CD8-positive, alpha-beta memory T cell (primary cell): ENCODE measurements at regions not wholly inside any gene's neighbourhood (a gene's known extent, or its start where the extent isn't known, plus 50 kb on each side); places are given as distances from the start of the nearest gene placed in this dataset.

Experiments
- CTCF ChIA-PET: fragments of 350-600 bp; sonication (Branson Sonifier 250); formaldehyde crosslinking; loops from one replicate; lab custom pipeline; 2021; ENCODE audit warnings: antibody characterized with exemption; lab: Charles Lee
- POLR2A ChIA-PET: fragments of 350-600 bp; sonication (Branson Sonifier 250); formaldehyde crosslinking; loops from one replicate; lab custom pipeline; 2021; ENCODE audit warnings: antibody characterized with exemption; lab: Charles Lee
- DNase-seq, 5 donors: peaks; one replicate each; pipeline versions ENCODE4 v3.0.0 to v3.0.0-alpha.2; 2020 to 2022; ENCODE audit warnings: mixed read lengths in 1 of 5
- H3K27ac ChIP-seq: one replicate; pipeline ENCODE4 v1.7.0; 2013; ENCODE audit warnings: low read depth, mild to moderate bottlenecking, low read length, moderate library complexity
- H3K27me3 ChIP-seq: 2 replicates; pipeline ENCODE4 v1.7.0; 2013; ENCODE audit warnings: low read length, mild to moderate bottlenecking; ENCODE audit not compliant: insufficient read depth, poor library complexity, severe bottlenecking
- H3K36me3 ChIP-seq: 2 replicates; pipeline ENCODE4 v1.7.0; 2013; ENCODE audit warnings: mild to moderate bottlenecking, low read length, moderate library complexity; ENCODE audit not compliant: insufficient read depth
- H3K4me1 ChIP-seq: 2 replicates; pipeline ENCODE4 v1.7.0; 2013; ENCODE audit warnings: mild to moderate bottlenecking, low read length, moderate library complexity; ENCODE audit not compliant: insufficient read depth
- H3K4me3 ChIP-seq: 2 replicates; pipeline ENCODE4 v1.7.0; 2013; ENCODE audit warnings: mild to moderate bottlenecking, low read length
- H3K9me3 ChIP-seq: 2 replicates; pipeline ENCODE4 v1.7.0; 2013; ENCODE audit warnings: mild to moderate bottlenecking, low read length
- H3K27ac Mint-ChIP-seq, 8 donors: one replicate each; pipeline ENCODE4 v1.8.0; 2020 to 2021; ENCODE audit warnings: mixed read lengths in 8 of 8, mild to moderate bottlenecking in 6 of 8, inconsistent platforms in 3 of 8, moderate library complexity in 3 of 8
- H3K27me3 Mint-ChIP-seq, 2 donors: one replicate each; pipeline ENCODE4 v1.8.0; 2020 to 2021; ENCODE audit warnings: mixed read lengths in 2 of 2, mild to moderate bottlenecking in 1 of 2, moderate library complexity in 1 of 2
- H3K36me3 Mint-ChIP-seq, 3 donors: one replicate each; pipeline ENCODE4 v1.8.0; 2020 to 2021; ENCODE audit warnings: mixed read lengths in 3 of 3, inconsistent platforms in 1 of 3, mild to moderate bottlenecking in 1 of 3
- H3K4me1 Mint-ChIP-seq, 3 donors: one replicate each; pipeline ENCODE4 v1.8.0; 2020 to 2021; ENCODE audit warnings: mixed read lengths in 3 of 3, inconsistent platforms in 1 of 3, mild to moderate bottlenecking in 1 of 3
- H3K4me3 Mint-ChIP-seq, 7 donors: one replicate each; pipeline ENCODE4 v1.8.0; 2020 to 2021; ENCODE audit warnings: mixed read lengths in 7 of 7, mild to moderate bottlenecking in 6 of 7, moderate library complexity in 4 of 7, inconsistent platforms in 2 of 7
- H3K9me3 Mint-ChIP-seq, 5 donors: one replicate each; pipeline ENCODE4 v1.8.0; 2020 to 2022; ENCODE audit warnings: mixed read lengths in 5 of 5, mild to moderate bottlenecking in 3 of 5, moderate library complexity in 2 of 5, inconsistent platforms in 1 of 5

DNA sequence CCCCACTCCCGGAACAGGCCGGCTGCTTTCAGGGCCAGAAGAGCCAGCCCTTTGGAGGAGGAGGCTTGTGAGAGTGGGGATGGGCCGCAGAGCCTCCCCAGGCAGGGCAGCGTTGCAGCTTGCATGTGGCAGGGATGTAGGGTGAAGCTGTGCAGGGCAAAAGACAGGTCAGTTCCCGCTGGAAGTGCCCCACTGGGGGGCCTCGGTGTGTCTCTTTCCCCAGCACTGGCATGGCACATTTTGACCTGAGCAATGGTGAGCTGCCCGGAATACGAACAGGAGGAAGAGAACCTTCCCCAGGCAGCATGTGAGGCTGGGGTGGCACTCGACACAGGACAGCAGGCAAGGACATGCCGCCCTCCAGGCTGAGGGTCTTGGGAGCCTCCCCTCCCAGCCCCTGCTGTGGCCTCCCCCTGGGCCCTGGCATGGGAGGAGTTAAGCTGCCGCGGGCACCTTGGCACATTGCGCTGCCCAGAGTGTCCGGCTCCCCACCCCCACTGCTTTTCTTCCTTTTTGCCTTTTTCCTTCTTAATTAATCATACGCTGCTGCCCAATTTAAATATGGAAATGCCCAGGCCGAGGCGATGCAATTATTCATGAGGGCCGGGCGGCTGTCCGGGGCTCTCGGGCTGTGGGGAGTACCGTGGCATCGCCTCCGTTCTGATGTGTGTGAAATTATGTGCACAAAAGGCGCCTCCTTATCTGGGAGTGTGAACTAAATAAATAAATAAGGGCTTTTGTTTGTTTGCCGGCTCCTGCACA lies 76.0 kb upstream of the WNT7B start:
- Mint-ChIP-seq H3K36me3 (peaks cover 0 to 5% (median 0%) of the 10 kb centered on the region in 3 donors), H3K4me1 (peaks cover 33 to 54% (median 36%) of the 10 kb centered on the region in 3 donors), H3K27ac (peak overlapping the region; percentile 88 to 98 (median 91)), H3K9me3 (no peaks in the 10 kb centered on the region), H3K4me3 (peak overlapping the region; percentile 85 to 93 (median 88)), H3K27me3 (no peaks in the 10 kb centered on the region)
- no peaks in the 10 kb centered on the region for H3K9me3 ChIP-seq
- CTCF ChIA-PET: interaction anchor here (1.5 to 2.1 kb wide), 2 partner anchors 16 to 47 kb away, joined by 5 to 9 read pairs; no protein-coding TSS in a partner anchor
- POLR2A ChIA-PET: interaction anchor here (1.0 to 5.9 kb wide), 6 partner anchors 8 to 40 kb away, joined by 3 to 43 read pairs (median 4); no protein-coding TSS in a partner anchor
- DNase-seq: peak in 2 of 5 donors; percentile 20 to 47
- H3K27ac ChIP-seq: peak overlapping the region; percentile 47
- no peaks in the 10 kb centered on the region for H3K36me3 ChIP-seq
- peak overlapping the region; percentile 31 for H3K4me3 ChIP-seq
- H3K27me3 ChIP-seq: no peaks in the 10 kb centered on the region
- peaks cover 47% of the 10 kb centered on the region for H3K4me1 ChIP-seq

DNA sequence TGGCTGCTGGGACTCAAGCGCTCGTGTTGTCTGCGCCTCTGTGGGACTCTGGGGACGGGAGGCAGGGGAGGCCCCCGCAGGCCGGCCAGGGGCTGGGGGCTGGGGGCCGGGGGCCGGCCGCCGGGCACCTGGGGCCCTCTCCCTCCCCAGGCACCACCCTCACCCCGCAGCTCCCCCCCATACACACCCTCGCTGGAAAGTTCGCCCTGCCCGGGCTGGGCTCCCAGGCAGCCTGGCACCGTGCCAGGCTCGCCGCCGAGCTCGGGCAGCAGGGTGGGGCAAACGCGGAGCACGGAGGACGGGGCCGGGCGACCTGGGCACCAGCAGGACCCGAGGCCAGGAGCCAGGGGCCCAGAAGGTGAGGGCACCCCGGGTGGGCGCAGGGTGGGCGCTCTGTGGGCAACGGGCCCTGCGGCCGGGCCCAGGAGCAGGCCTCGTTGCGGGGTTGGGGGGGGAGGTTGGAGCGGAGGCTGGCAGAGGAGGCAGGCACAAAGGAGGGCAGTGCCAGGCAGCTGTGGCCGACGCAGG lies 76.7 kb upstream of the WNT7B start:
- H3K27ac ChIP-seq: peak overlapping the region; percentile 47
- Mint-ChIP-seq H3K27me3 (peaks cover 0 to 1% of the 10 kb centered on the region in 2 donors), H3K27ac (peak overlapping the region; percentile 88 to 98 (median 91)), H3K4me1 (peaks cover 36 to 60% (median 41%) of the 10 kb centered on the region in 3 donors), H3K4me3 (peak overlapping the region; percentile 85 to 93 (median 89)), H3K36me3 (peaks cover 0 to 5% (median 0%) of the 10 kb centered on the region in 3 donors), H3K9me3 (no peaks in the 10 kb centered on the region)
- H3K36me3 ChIP-seq: no peaks in the 10 kb centered on the region
- DNase-seq: peak; percentile 45 to 77 (median 64)
- ChIA-PET CTCF (interaction anchor here (1.5 to 3.7 kb wide), 3 partner anchors 17 to 48 kb away, joined by 5 to 13 read pairs (median 9); no protein-coding TSS in a partner anchor), POLR2A (interaction anchor here (0.8 to 5.9 kb wide), 7 partner anchors 9 to 47 kb away, joined by 3 to 43 read pairs (median 3); no protein-coding TSS in a partner anchor)
- H3K9me3 ChIP-seq: no peaks in the 10 kb centered on the region
- H3K4me1 ChIP-seq: peaks cover 53% of the 10 kb centered on the region
- H3K27me3 ChIP-seq: no peaks in the 10 kb centered on the region
- peak overlapping the region; percentile 31 for H3K4me3 ChIP-seq

DNA sequence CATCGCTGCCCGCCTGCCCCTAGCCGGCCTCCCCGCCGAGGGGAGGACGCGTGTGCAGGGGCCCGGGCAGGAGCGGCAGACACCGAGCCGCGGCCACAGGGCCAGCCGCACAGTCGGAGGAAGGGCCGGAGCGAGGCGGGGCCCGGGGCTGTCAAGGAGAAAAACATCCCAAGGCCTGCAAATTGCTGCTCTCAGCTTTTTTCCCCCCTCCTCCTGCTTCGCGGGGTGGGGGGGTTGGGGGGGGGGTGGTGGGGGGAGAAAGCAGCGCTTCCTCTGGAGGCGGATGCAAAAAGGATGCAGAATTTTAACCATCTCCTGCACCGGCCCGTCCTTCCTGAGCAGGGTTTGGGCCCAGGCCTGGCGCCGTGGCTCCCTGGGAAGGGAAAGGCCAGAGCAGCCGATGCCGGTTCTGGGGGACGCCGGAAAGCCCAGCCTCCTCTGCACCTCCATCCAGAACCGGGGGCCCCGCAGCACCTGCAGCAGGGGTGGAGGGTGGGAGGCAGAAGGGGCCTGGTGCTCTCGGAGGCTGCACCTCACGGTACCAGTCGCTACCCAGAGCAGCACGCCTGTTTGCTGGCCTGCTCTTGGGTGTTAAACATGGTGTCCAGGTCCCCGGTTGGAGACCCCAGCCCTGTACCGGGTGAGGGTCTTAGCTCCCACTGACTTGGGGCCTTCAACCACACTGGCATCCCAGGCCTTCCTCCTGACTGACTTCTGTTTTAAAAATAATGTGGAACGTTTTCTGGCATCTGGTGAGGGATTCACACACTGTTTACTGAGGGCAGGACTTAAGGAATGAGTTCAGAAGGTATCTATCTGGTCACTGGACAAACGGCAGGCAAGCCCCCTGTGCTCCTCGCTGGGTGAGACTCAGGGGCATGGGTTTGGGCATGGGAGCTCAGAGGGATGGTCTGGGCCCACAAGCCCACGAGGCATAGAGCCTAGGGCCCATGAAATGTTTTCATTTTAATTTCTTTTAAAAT lies 77.4 kb upstream of the WNT7B start:
- H3K27ac ChIP-seq: peak overlapping the region; percentile 47
- ChIA-PET POLR2A (interaction anchor here (0.8 to 5.9 kb wide), 7 partner anchors 10 to 48 kb away, joined by 3 to 43 read pairs (median 3); no protein-coding TSS in a partner anchor), CTCF (interaction anchor here (2.1 to 3.7 kb wide), 2 partner anchors 18 to 41 kb away, joined by 9 to 13 read pairs; no protein-coding TSS in a partner anchor)
- H3K36me3 ChIP-seq: no peaks in the 10 kb centered on the region
- peak overlapping the region; percentile 85 to 90 (median 88) for H3K4me3 Mint-ChIP-seq
- no peaks in the 10 kb centered on the region for H3K9me3 ChIP-seq
- H3K9me3 Mint-ChIP-seq: no peaks in the 10 kb centered on the region
- peak overlapping the region; percentile 87 to 95 (median 90) for H3K27ac Mint-ChIP-seq
- peak overlapping the region; percentile 76 for H3K4me3 ChIP-seq
- peaks cover 57% of the 10 kb centered on the region for H3K4me1 ChIP-seq
- peaks cover under 1 to 3% of the 10 kb centered on the region in 2 donors for H3K27me3 Mint-ChIP-seq
- no peaks in the 10 kb centered on the region for H3K27me3 ChIP-seq
- H3K4me1 Mint-ChIP-seq: peaks cover 36 to 63% (median 43%) of the 10 kb centered on the region in 3 donors
- peak in 4 of 5 donors; percentile 23 to 63 (median 55) for DNase-seq
- peaks cover 0 to 5% (median under 1%) of the 10 kb centered on the region in 3 donors for H3K36me3 Mint-ChIP-seq

DNA sequence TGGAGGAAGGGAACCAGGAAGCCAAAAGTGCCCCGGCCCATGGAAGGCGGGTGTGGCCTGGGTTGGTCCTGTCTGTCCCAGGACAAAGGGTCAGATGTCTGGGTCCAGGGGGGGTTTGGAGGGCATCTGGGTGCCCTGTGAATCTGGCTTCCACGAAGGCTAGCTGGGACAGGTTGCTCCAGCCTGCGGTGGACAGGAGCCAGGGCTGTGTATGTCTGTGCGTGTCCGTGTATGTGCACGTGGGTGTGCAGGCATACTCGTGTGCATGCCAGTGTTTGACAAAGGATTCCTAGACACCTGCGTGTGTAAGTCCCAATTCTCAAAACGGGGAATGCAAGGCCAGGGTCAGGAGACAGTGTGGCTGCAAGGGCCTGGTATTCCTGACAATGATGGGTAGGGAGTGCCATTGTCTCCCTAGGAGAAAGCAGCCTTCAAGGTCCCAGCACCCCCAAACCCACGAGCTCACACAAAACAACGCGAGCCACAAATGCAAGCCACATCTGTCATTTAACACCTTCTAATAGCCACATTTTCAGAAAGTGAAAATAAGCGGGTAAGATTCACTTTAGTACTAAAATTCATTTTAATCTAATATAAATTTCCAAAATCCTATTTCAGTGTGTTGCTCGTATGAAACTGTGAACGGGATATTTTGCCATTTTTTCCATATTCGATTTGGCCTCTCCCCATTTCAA lies 78.4 kb upstream of the WNT7B start:
- H3K4me1 Mint-ChIP-seq: peaks cover 38 to 68% (median 46%) of the 10 kb centered on the region in 3 donors
- Histone ChIP-seq H3K27me3 (no peaks in the 10 kb centered on the region), H3K4me3 (peak overlapping the region; percentile 76), H3K36me3 (no peaks in the 10 kb centered on the region), H3K4me1 (peaks cover 57% of the 10 kb centered on the region), H3K9me3 (no peaks in the 10 kb centered on the region), H3K27ac (no peak overlapping the region)
- peak overlapping the region; percentile 85 to 90 (median 88) for H3K4me3 Mint-ChIP-seq
- peak in 1 of 5 donors; percentile 44 for DNase-seq
- H3K27me3 Mint-ChIP-seq: peaks cover 3% of the 10 kb centered on the region in 2 donors
- H3K27ac Mint-ChIP-seq: peak overlapping the region; percentile 27 to 95 (median 90)
- CTCF ChIA-PET: interaction anchor here (2.1 to 3.7 kb wide), 3 partner anchors 19 to 49 kb away, joined by 6 to 13 read pairs (median 9); no protein-coding TSS in a partner anchor
- H3K9me3 Mint-ChIP-seq: no peaks in the 10 kb centered on the region
- POLR2A ChIA-PET: interaction anchor here (5.9 kb wide), 1 partner anchor 19 kb away, joined by 43 read pairs; no protein-coding TSS in a partner anchor
- peaks cover 0 to 5% (median 2%) of the 10 kb centered on the region in 3 donors for H3K36me3 Mint-ChIP-seq

DNA sequence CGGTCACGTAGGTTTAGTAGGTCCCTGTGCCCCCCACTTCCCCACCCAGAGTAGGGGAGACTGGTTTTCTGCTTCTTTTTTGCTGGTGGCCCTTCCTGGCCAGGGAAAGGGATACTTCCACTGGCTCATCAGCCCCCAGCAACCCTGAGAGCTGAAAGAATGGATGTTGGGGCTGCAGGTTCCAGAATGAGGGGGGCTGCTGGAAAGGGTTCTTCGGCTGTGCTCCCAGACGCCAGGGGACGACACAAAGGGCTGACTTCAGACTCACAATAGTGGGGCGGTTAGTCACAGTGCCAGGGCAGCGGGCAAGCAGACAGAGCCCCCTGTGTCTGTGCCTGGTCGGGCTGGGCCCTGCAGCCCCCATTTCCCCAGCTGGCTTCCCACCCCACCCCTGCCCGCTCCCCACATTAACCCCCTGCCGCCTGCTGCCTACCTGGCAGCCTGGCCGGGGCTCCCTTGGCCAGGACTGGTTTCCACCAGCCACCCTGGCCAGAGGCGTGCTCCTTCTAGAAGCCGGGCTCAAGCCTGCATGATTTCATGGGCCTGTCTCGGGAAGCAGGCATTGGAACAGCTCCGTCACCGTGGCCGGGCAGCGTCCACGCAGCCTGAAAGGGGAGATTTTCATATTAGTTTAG lies 79.1 kb upstream of the WNT7B start:
- Mint-ChIP-seq H3K4me3 (peak overlapping the region in 4 of 7 donors; percentile 13 to 87 (median 36)), H3K4me1 (peaks cover 38 to 69% (median 46%) of the 10 kb centered on the region in 3 donors), H3K27me3 (peaks cover 3% of the 10 kb centered on the region in 2 donors), H3K27ac (peak overlapping the region in 7 of 8 donors; percentile 54 to 95 (median 88)), H3K9me3 (no peaks in the 10 kb centered on the region), H3K36me3 (peaks cover 0 to 5% (median 2%) of the 10 kb centered on the region in 3 donors)
- Histone ChIP-seq H3K4me1 (peaks cover 55% of the 10 kb centered on the region), H3K27ac (no peak overlapping the region), H3K4me3 (no peak overlapping the region), H3K9me3 (no peaks in the 10 kb centered on the region), H3K36me3 (no peaks in the 10 kb centered on the region), H3K27me3 (no peaks in the 10 kb centered on the region)
- peak in 1 of 5 donors; percentile 39 for DNase-seq
- ChIA-PET POLR2A (interaction anchor here (5.9 kb wide), 1 partner anchor 20 kb away, joined by 43 read pairs; no protein-coding TSS in a partner anchor), CTCF (interaction anchor here (1.8 to 3.7 kb wide), 3 partner anchors 20 to 50 kb away, joined by 5 to 13 read pairs (median 6); no protein-coding TSS in a partner anchor)

DNA sequence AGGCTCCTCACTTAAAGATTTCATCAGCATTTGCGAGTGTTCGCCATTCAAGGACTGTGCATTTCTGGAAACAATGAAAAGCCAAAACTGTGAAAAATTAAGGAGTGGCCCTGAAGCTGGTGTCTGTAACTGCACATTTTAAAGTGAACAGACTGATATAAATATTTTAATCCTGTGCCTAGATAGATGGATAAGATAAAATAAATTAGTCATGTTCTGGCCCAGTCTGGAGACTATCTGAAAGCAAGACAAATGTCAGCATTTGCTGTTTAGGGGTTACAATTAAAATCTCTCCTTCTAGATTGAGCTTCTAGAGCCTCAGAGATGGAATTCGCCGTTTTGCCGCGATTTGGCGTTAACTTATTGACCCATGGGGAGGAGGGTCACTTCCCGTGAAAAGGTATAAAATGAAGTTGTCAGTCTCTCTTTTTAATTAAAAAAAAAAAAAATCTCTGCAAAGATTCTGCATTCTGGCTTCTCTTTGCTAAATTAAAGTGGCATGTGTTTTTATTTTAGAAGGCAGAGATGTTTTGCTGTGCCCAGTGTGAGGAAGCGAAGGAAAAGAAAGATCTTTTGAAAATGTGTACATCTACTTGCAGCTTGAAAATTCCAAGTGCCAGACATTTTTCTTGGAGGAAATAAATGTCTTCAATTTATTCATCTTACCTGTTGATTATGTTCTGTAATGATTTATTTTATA lies 79.7 kb upstream of the WNT7B start:
- POLR2A ChIA-PET: interaction anchor here (5.9 kb wide), 1 partner anchor 21 kb away, joined by 43 read pairs; no protein-coding TSS in a partner anchor
- Histone ChIP-seq H3K27me3 (no peaks in the 10 kb centered on the region), H3K9me3 (no peaks in the 10 kb centered on the region), H3K36me3 (no peaks in the 10 kb centered on the region), H3K4me3 (no peak overlapping the region), H3K27ac (no peak overlapping the region), H3K4me1 (peaks cover 48% of the 10 kb centered on the region)
- Mint-ChIP-seq H3K4me3 (peak overlapping the region in 3 of 7 donors; percentile 34 to 50 (median 38)), H3K36me3 (peaks cover 0 to 5% (median 2%) of the 10 kb centered on the region in 3 donors), H3K9me3 (no peaks in the 10 kb centered on the region), H3K27me3 (peaks cover 3% of the 10 kb centered on the region in 2 donors), H3K4me1 (peaks cover 37 to 62% (median 46%) of the 10 kb centered on the region in 3 donors), H3K27ac (peak overlapping the region in 6 of 8 donors; percentile 6 to 88 (median 46))
- CTCF ChIA-PET: interaction anchor here (0.7 to 3.7 kb wide), 4 partner anchors 20 to 57 kb away, joined by 3 to 13 read pairs (median 6); no protein-coding TSS in a partner anchor
- peak in 1 of 5 donors; percentile 19 for DNase-seq
